Sigmoid colon (tissue), 6 donors: ENCODE measurements at regions not wholly inside any gene's neighbourhood (a gene's known extent, or its start where the extent isn't known, plus 50 kb on each side); places are given as distances from the start of the nearest gene placed in this dataset.

Experiments
- DNase-seq: peaks from one replicate; pipeline ENCODE4 v3.0.0-alpha.2; 2019
- H3K27ac ChIP-seq, 4 donors: fragments of 200-600 bp; sonication (generic); one replicate each; pipeline ENCODE4 v1.5.1; 2016 to 2019; ENCODE audit warnings: mild to moderate bottlenecking in 1 of 4
- H3K27me3 ChIP-seq, 3 donors: fragments of 200-600 bp; sonication (generic); one replicate each; pipeline ENCODE4 v1.5.1; 2019; ENCODE audit warnings: mild to moderate bottlenecking in 1 of 3
- H3K36me3 ChIP-seq, 4 donors: fragments of 200-600 bp; sonication (generic); one replicate each; pipeline ENCODE4 v1.5.1; 2016 to 2019
- H3K4me1 ChIP-seq, 4 donors: fragments of 200-600 bp; sonication (generic); one replicate each; pipeline ENCODE4 v1.5.1; 2017 to 2019
- H3K4me3 ChIP-seq, 4 donors: fragments of 200-600 bp; sonication (generic); one replicate each; pipeline ENCODE4 v1.5.1; 2017 to 2019; ENCODE audit warnings: mild to moderate bottlenecking in 2 of 4, moderate library complexity in 1 of 4
- H3K9me3 ChIP-seq, 4 donors: fragments of 200-600 bp in 3 of 4; sonication (generic) in 3 of 4; one replicate each; pipeline versions ENCODE4 v1.5.1 to v1.6.1; 2013 to 2019
- CTCF ChIP-seq, 4 experiments: fragments of 450-650 bp in 3 of 4; fragments of 200-600 bp in 1 of 4; IDR thresholded peaks; one replicate each; pipeline ENCODE4 v1.5.1; 2016 to 2019; ENCODE audit warnings: antibody characterized with exemption in 4 of 4, mild to moderate bottlenecking in 3 of 4, moderate library complexity in 2 of 4
- EP300 ChIP-seq, 4 donors: sonication (generic); formaldehyde crosslinking; IDR thresholded peaks; one replicate each; pipeline ENCODE4 v1.6.1; 2017; ENCODE audit warnings: antibody characterized with exemption in 4 of 4
- POLR2A ChIP-seq, 2 donors: fragments of 450-650 bp; IDR thresholded peaks; one replicate each; pipeline ENCODE4 v1.6.1; 2016; ENCODE audit warnings: antibody characterized with exemption in 2 of 2, mild to moderate bottlenecking in 2 of 2, moderate library complexity in 2 of 2
- POLR2AphosphoS5 ChIP-seq, 4 donors: sonication (generic); formaldehyde crosslinking; IDR thresholded peaks; one replicate each; pipeline ENCODE4 v1.6.1; 2017; ENCODE audit warnings: antibody characterized with exemption in 4 of 4
- WGBS, 2 donors: extraction: QIAGEN DNeasy Blood & Tissue Kit; methylation state at CpG; one replicate each; pipeline ENCODE4 v1.1.7; 2013; 5-methylcytosine and 5-hydroxymethylcytosine counted together
- intact Hi-C: fragments of 100-400 bp; cut with DNase I; formaldehyde crosslinking; loops from one replicate; pipeline ENCODE4 v1.15.1; 2023
- donor health status: healthy with polysubstance abuse.
- donor health status: healthy.

GRCh38 chr5:63554191-63554590, 408.1 kb downstream of the HTR1A start:
- Histone ChIP-seq H3K4me1 (no peaks in the 10 kb centered on the region), H3K27me3 (no peaks in the 10 kb centered on the region), H3K36me3 (no peaks in the 10 kb centered on the region), H3K9me3 (no peaks in the 10 kb centered on the region), H3K4me3 (no peak overlapping the region), H3K27ac (no peak overlapping the region)
- WGBS, 2 donors: 41 to 55% methylated on average over 3 of the region's 3 CpGs
- intact Hi-C loops: no loop called here
- TF ChIP-seq EP300 (IDR thresholded peaks at IDR 0.05) (no peak), CTCF (IDR thresholded peaks at IDR 0.05) (no peak), POLR2AphosphoS5 (IDR thresholded peaks at IDR 0.05) (no peak), POLR2A (IDR thresholded peaks at IDR 0.05) (no peak)
- no peak for DNase-seq

GRCh38 chr5:63553073-63553472, 409.2 kb downstream of the HTR1A start:
- intact Hi-C loops: no loop called here
- Histone ChIP-seq H3K4me3 (no peak overlapping the region), H3K27ac (no peak overlapping the region), H3K36me3 (no peaks in the 10 kb centered on the region), H3K27me3 (no peaks in the 10 kb centered on the region), H3K9me3 (no peaks in the 10 kb centered on the region), H3K4me1 (no peaks in the 10 kb centered on the region)
- TF ChIP-seq CTCF (IDR thresholded peaks at IDR 0.05) (no peak), POLR2AphosphoS5 (IDR thresholded peaks at IDR 0.05) (no peak), POLR2A (IDR thresholded peaks at IDR 0.05) (no peak)
- WGBS, 2 donors: 91 to 94% methylated on average over 1 of the region's 1 CpG
- DNase-seq: no peak

- TF ChIP-seq CTCF (IDR thresholded peaks at IDR 0.05): no peak
- no peak for TF ChIP-seq POLR2A (IDR thresholded peaks at IDR 0.05)
- TF ChIP-seq POLR2AphosphoS5 (IDR thresholded peaks at IDR 0.05): no peak
- TF ChIP-seq EP300 (IDR thresholded peaks at IDR 0.05): no peak
- intact Hi-C loops: no loop called here
- H3K4me1 ChIP-seq: no peaks in the 10 kb centered on the region
Measured at GRCh38 chr5:63535840-63536602, 426.2 kb downstream of the HTR1A start.

GRCh38 chr5:63524281-63524680, 438.0 kb downstream of the HTR1A start:
- intact Hi-C loops: no loop called here
- WGBS, 2 donors: 33 to 72% methylated on average over 1 of the region's 1 CpG

More at GRCh38 chr5:63535840-63536602, 426.2 kb downstream of the HTR1A start:
- Histone ChIP-seq H3K36me3 (no peaks in the 10 kb centered on the region), H3K27me3 (no peaks in the 10 kb centered on the region), H3K9me3 (no peaks in the 10 kb centered on the region), H3K4me3 (no peak overlapping the region), H3K27ac (no peak overlapping the region)
- no peak for DNase-seq

More at GRCh38 chr5:63524281-63524680, 438.0 kb downstream of the HTR1A start:
- TF ChIP-seq EP300 (IDR thresholded peaks at IDR 0.05) (no peak), POLR2A (IDR thresholded peaks at IDR 0.05) (no peak), CTCF (IDR thresholded peaks at IDR 0.05) (no peak), POLR2AphosphoS5 (IDR thresholded peaks at IDR 0.05) (no peak)
- DNase-seq: no peak
- Histone ChIP-seq H3K4me1 (no peaks in the 10 kb centered on the region), H3K4me3 (no peak overlapping the region), H3K36me3 (no peaks in the 10 kb centered on the region), H3K27ac (no peak overlapping the region), H3K27me3 (no peaks in the 10 kb centered on the region), H3K9me3 (no peaks in the 10 kb centered on the region)
